ENCODE measurements at regions not wholly inside any gene's neighbourhood (a gene's known extent, or its start where the extent isn't known, plus 50 kb on each side); places are given as distances from the start of the nearest gene placed in this dataset.

DNA sequence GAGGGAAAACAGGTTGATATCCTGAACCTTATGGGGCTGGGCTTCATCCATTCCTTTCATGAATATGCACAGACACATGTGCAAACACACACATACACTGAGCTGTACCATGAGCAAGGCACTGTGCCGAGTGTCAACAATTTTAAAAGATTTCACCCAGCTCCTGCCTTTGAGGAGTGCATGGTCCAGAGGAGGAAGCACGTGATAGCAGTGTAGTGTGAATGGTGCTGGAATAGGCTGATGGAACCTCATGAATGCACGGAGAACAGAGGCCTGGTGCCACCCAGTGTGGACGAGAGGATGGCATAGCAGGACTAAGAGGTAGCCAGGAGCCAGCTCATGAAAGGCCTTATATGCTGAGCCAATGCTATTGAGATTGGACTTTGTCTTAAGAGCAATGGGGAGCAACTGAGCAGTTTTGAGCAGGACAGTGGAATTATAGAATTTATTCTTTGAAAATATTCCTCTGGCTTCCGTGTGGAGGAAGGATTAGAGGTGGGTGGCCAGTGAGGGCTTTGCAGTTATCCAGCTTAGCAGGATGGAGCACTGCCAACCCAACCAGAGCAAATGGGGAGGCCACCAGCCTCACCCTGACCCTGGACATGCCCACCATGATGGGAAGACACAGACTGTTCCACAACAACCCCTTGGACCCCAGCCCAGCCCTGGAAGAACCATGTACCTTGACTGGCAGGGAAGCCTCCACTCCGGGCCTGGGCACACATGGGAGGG, 84.4 kb downstream of the UNC5CL start:
- TF ChIP-seq POLR2A (IDR thresholded peaks at IDR 0.05): no peak
- TF ChIP-seq, protein P1, sequence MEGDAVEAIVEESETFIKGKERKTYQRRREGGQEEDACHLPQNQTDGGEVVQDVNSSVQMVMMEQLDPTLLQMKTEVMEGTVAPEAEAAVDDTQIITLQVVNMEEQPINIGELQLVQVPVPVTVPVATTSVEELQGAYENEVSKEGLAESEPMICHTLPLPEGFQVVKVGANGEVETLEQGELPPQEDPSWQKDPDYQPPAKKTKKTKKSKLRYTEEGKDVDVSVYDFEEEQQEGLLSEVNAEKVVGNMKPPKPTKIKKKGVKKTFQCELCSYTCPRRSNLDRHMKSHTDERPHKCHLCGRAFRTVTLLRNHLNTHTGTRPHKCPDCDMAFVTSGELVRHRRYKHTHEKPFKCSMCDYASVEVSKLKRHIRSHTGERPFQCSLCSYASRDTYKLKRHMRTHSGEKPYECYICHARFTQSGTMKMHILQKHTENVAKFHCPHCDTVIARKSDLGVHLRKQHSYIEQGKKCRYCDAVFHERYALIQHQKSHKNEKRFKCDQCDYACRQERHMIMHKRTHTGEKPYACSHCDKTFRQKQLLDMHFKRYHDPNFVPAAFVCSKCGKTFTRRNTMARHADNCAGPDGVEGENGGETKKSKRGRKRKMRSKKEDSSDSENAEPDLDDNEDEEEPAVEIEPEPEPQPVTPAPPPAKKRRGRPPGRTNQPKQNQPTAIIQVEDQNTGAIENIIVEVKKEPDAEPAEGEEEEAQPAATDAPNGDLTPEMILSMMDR (IDR thresholded peaks at IDR 0.05): no peak

All from right lobe of liver (tissue), 4 donors.